ENCODE measurements at regions not wholly inside any gene's neighbourhood (a gene's known extent, or its start where the extent isn't known, plus 50 kb on each side); places are given as distances from the start of the nearest gene placed in this dataset.
"Not testable (repeated sequence)": the region's sequence is repeated elsewhere in the genome, so short reads cannot be mapped to it uniquely, and the experiment has no call there.

- DNase-seq (ENCODE audit: low read depth in 2 of 2); H3K4me3 ChIP-seq (replicated peaks in 1 of 2; ENCODE audit: low read depth in 2 of 2, low read length in 2 of 2): not testable (repeated sequence)
Measured at GRCh38 chr9:65223986-65224385, 61.0 kb downstream of the FOXD4L5 start.

DNA sequence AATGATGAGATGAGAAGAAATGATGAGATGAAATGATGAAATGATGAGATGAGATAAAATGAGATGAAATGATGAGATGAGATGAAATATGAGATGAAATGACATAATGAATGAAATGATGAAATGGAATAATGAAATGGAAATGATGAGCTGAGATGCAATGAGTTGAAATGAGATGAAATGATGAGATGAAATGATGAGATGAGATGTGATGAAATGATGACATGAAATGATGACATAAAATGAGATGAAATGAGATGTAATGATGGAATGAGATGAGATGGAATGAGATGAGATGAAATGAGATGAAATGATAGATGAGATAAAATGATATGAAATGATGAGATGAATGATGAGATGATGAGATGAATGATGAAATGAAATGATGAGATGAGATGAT, 76.2 kb downstream of the FOXD4L5 start:
- not testable (repeated sequence) for H3K4me3 ChIP-seq (replicated peaks in 1 of 2; ENCODE audit: low read depth in 2 of 2, low read length in 2 of 2); DNase-seq (ENCODE audit: low read depth in 2 of 2)

- not testable (repeated sequence) for H3K4me3 ChIP-seq (replicated peaks in 1 of 2; ENCODE audit: low read depth in 2 of 2, low read length in 2 of 2)
Measured at GRCh38 chr9:65207273-65207672, 77.7 kb downstream of the FOXD4L5 start.

DNA sequence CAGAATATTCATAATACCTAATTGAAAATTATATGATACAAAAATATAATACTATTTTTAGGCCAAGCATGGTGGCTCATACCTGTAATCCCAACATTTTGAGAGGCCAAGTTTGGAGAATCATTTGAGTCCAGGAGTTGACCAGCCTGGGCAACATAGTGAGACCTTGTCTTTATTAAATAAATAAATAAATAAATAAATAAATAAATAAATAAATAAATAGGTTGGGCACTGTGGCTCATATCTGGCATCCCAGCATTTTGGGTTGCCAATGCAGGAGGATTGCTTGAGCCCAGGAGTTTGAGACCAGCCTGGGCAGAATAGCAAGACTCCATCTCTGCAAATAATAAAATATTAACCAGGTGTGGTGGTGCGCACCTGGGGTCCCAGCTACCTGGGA, 79.2 kb downstream of the FOXD4L5 start:
- not testable (repeated sequence) for DNase-seq (ENCODE audit: low read depth in 2 of 2); H3K4me3 ChIP-seq (replicated peaks in 1 of 2; ENCODE audit: low read depth in 2 of 2, low read length in 2 of 2)

More at GRCh38 chr9:65207273-65207672, 77.7 kb downstream of the FOXD4L5 start:
- DNase-seq (ENCODE audit: low read depth in 2 of 2), result not testable (repeated sequence)

GRCh38 chr9:65195781-65196180, 89.2 kb downstream of the FOXD4L5 start:
- not testable (repeated sequence) for DNase-seq (ENCODE audit: low read depth in 2 of 2); H3K4me3 ChIP-seq (replicated peaks in 1 of 2; ENCODE audit: low read depth in 2 of 2, low read length in 2 of 2)

- DNase-seq (ENCODE audit: low read depth in 2 of 2), result peak in 1 of 2 donors; percentile 23
- not testable (repeated sequence) for H3K4me3 ChIP-seq (replicated peaks in 1 of 2; ENCODE audit: low read depth in 2 of 2, low read length in 2 of 2)
Measured at GRCh38 chr9:65155937-65156336, 129.1 kb downstream of the FOXD4L5 start.

Data from cardiac fibroblast (primary cell).